ENCODE measurements at regions not wholly inside any gene's neighbourhood (a gene's known extent, or its start where the extent isn't known, plus 50 kb on each side); places are given as distances from the start of the nearest gene placed in this dataset.

- Histone ChIP-seq H3K4me3 (ENCODE audit: low read length in 2 of 2) (no peak overlapping the region), H3K4me1 (ENCODE audit: control insufficient read depth in 2 of 2, insufficient read depth in 2 of 2, low read length in 2 of 2) (no peaks in the 10 kb centered on the region), H3K36me3 (ENCODE audit: control insufficient read depth in 2 of 2, insufficient read depth in 2 of 2, low read length in 1 of 2) (no peaks in the 10 kb centered on the region), H3K27ac (ENCODE audit: low read depth in 1 of 2, low read length in 1 of 2) (no peak overlapping the region), H3K9me3 (ENCODE audit: control insufficient read depth in 2 of 2, insufficient read depth in 1 of 2, low read length in 1 of 2) (no peaks in the 10 kb centered on the region), H3K27me3 (ENCODE audit: control insufficient read depth in 2 of 2, insufficient read depth in 1 of 2, low read length in 1 of 2) (no peaks in the 10 kb centered on the region)
- DNase-seq (ENCODE audit: low read depth in 6 of 9, low spot score in 9 of 9) = no peak
- 81% methylated on average over 2 of the region's 2 CpGs for WGBS
These were observed 583.5 kb upstream of the FAT1 start for GRCh38 chr4:187307131-187307530.

DNA sequence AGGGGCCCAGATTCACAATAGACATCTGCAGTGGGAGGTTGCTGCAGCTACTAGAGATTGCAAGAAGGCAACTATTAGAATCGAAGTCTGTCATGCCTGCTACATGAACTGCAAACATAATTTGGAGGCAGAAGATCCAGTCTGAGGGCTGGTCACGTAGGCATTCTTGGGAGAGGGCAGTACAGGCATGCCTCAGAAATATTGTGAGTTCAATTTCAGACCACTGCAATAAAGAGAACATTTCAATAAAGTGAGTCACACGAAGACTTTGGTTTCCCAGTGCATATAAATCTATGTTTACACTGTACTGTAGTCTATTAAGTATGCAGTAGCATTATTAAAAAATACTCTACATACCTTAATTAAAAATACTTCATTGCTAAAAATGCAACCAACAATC, 585.8 kb upstream of the FAT1 start:
- WGBS = 80% methylated on average over 3 of the region's 3 CpGs
- no peaks in the 10 kb centered on the region for H3K4me1 ChIP-seq (ENCODE audit: control insufficient read depth in 2 of 2, insufficient read depth in 2 of 2, low read length in 2 of 2)

DNA sequence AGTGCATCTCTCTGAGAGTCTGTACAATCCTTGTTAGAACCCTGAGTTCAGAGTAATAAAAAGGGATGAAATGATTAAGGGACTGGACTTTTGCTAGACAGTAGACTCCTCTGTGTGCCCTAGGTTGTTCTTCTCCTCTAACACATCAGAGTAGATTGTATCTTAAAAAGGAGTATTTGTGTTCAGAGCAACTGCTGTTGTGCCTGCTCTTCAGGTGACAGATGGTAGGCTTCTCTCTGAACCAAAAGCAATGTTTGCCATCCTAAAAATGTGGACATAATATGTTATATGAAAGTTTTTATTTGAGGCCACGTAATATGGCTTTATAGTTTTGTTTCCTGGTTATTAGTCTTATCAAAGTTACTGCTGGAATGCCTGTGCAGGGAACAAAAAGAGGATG, 588.6 kb upstream of the FAT1 start:
- no peak for DNase-seq (ENCODE audit: low read depth in 6 of 9, low spot score in 9 of 9)
- Histone ChIP-seq H3K4me3 (ENCODE audit: low read length in 2 of 2) (no peak overlapping the region), H3K9me3 (ENCODE audit: control insufficient read depth in 2 of 2, insufficient read depth in 1 of 2, low read length in 1 of 2) (no peaks in the 10 kb centered on the region), H3K36me3 (ENCODE audit: control insufficient read depth in 2 of 2, insufficient read depth in 2 of 2, low read length in 1 of 2) (no peaks in the 10 kb centered on the region), H3K27me3 (ENCODE audit: control insufficient read depth in 2 of 2, insufficient read depth in 1 of 2, low read length in 1 of 2) (no peaks in the 10 kb centered on the region), H3K4me1 (ENCODE audit: control insufficient read depth in 2 of 2, insufficient read depth in 2 of 2, low read length in 2 of 2) (no peaks in the 10 kb centered on the region), H3K27ac (ENCODE audit: low read depth in 1 of 2, low read length in 1 of 2) (no peak overlapping the region)
- WGBS = 78% methylated on average over 1 of the region's 1 CpG

More for the DNA sequence above, 585.8 kb upstream of the FAT1 start:
- no peaks in the 10 kb centered on the region for H3K36me3 ChIP-seq (ENCODE audit: control insufficient read depth in 2 of 2, insufficient read depth in 2 of 2, low read length in 1 of 2)
- DNase-seq (ENCODE audit: low read depth in 6 of 9, low spot score in 9 of 9) = no peak
- no peak overlapping the region for H3K27ac ChIP-seq (ENCODE audit: low read depth in 1 of 2, low read length in 1 of 2)
- H3K9me3 ChIP-seq (ENCODE audit: control insufficient read depth in 2 of 2, insufficient read depth in 1 of 2, low read length in 1 of 2) = no peaks in the 10 kb centered on the region
- H3K4me3 ChIP-seq (ENCODE audit: low read length in 2 of 2) = no peak overlapping the region
- H3K27me3 ChIP-seq (ENCODE audit: control insufficient read depth in 2 of 2, insufficient read depth in 1 of 2, low read length in 1 of 2) = no peaks in the 10 kb centered on the region

DNA sequence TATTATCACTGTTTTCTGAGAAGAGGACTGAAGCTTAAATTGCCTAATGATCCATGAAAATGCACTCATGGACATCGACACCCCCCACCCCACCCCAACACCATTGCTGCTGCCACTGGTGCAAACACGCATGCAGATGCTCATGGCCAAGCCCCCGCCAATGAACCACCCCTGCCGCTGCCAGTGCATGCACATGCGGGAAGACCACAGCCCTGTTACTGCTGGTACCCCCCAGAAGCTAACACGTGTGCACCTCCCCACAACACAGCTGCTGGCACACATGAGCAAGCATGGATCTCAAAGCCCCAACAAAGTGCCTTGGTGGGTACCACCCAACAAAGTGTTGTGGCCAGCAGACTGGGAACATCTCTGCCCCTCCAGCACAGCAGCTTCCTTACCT, 594.1 kb upstream of the FAT1 start:
- Histone ChIP-seq H3K27me3 (ENCODE audit: control insufficient read depth in 2 of 2, insufficient read depth in 1 of 2, low read length in 1 of 2) (no peaks in the 10 kb centered on the region), H3K4me3 (ENCODE audit: low read length in 2 of 2) (no peak overlapping the region), H3K9me3 (ENCODE audit: control insufficient read depth in 2 of 2, insufficient read depth in 1 of 2, low read length in 1 of 2) (peaks cover 2 to 6% of the 10 kb centered on the region in 2 donors), H3K27ac (ENCODE audit: low read depth in 1 of 2, low read length in 1 of 2) (no peak overlapping the region), H3K36me3 (ENCODE audit: control insufficient read depth in 2 of 2, insufficient read depth in 2 of 2, low read length in 1 of 2) (no peaks in the 10 kb centered on the region), H3K4me1 (ENCODE audit: control insufficient read depth in 2 of 2, insufficient read depth in 2 of 2, low read length in 2 of 2) (no peaks in the 10 kb centered on the region)
- DNase-seq (ENCODE audit: low read depth in 6 of 9, low spot score in 9 of 9) = no peak
- WGBS = 94% methylated on average over 6 of the region's 6 CpGs

- Histone ChIP-seq H3K9me3 (ENCODE audit: control insufficient read depth in 2 of 2, insufficient read depth in 1 of 2, low read length in 1 of 2) (peaks cover 2 to 6% of the 10 kb centered on the region in 2 donors), H3K27ac (ENCODE audit: low read depth in 1 of 2, low read length in 1 of 2) (no peak overlapping the region), H3K27me3 (ENCODE audit: control insufficient read depth in 2 of 2, insufficient read depth in 1 of 2, low read length in 1 of 2) (no peaks in the 10 kb centered on the region), H3K36me3 (ENCODE audit: control insufficient read depth in 2 of 2, insufficient read depth in 2 of 2, low read length in 1 of 2) (no peaks in the 10 kb centered on the region), H3K4me1 (ENCODE audit: control insufficient read depth in 2 of 2, insufficient read depth in 2 of 2, low read length in 2 of 2) (no peaks in the 10 kb centered on the region), H3K4me3 (ENCODE audit: low read length in 2 of 2) (no peak overlapping the region)
- DNase-seq (ENCODE audit: low read depth in 6 of 9, low spot score in 9 of 9) = no peak
- 80% methylated on average over 2 of the region's 2 CpGs for WGBS
These were observed 598.1 kb upstream of the FAT1 start for GRCh38 chr4:187321711-187322110.

DNA sequence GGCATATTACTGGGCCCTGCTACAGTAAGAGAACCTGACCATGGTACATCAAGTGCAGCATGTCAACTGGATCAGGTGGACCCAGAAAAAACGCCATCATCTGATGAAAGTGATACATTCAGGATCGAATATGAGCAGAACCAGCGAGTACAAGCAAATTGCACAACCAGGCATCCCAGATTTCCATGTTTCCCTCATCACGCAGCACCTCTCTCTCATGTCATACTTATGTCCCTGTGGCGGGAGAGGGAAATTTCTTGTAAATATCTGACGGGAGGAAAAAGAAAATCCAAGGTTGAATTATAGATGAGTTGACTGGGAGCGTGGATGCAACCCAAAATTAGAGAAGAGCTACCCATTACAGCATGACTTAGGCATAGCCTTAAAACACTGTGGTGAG, 608.5 kb upstream of the FAT1 start:
- Histone ChIP-seq H3K9me3 (ENCODE audit: control insufficient read depth in 2 of 2, insufficient read depth in 1 of 2, low read length in 1 of 2) (peaks cover 0 to 11% of the 10 kb centered on the region in 2 donors), H3K27ac (ENCODE audit: low read depth in 1 of 2, low read length in 1 of 2) (no peak overlapping the region), H3K27me3 (ENCODE audit: control insufficient read depth in 2 of 2, insufficient read depth in 1 of 2, low read length in 1 of 2) (no peaks in the 10 kb centered on the region), H3K4me1 (ENCODE audit: control insufficient read depth in 2 of 2, insufficient read depth in 2 of 2, low read length in 2 of 2) (no peaks in the 10 kb centered on the region), H3K4me3 (ENCODE audit: low read length in 2 of 2) (no peak overlapping the region), H3K36me3 (ENCODE audit: control insufficient read depth in 2 of 2, insufficient read depth in 2 of 2, low read length in 1 of 2) (no peaks in the 10 kb centered on the region)
- no peak for DNase-seq (ENCODE audit: low read depth in 6 of 9, low spot score in 9 of 9)
- 91% methylated on average over 7 of the region's 7 CpGs for WGBS

DNA sequence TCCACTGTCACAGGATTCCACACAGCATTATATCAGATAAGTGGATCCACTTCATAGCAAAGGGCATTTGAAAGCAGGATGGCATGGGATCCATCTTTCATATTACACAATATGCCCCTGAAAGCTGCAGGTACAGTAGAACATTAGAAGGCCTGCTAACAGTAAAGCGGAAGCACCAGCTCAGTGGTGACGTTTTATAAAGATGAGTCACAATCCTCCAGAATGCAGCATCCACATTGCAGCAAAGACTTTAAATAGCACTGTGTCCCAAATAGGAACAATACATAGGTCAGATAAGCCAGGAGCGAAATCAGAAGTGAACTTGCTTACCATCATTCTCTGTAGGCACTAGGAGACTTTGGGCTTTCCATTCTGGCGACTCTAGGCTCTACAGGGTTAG, 609.5 kb upstream of the FAT1 start:
- no peak for DNase-seq (ENCODE audit: low read depth in 6 of 9, low spot score in 9 of 9)
- H3K27me3 ChIP-seq (ENCODE audit: control insufficient read depth in 2 of 2, insufficient read depth in 1 of 2, low read length in 1 of 2) = no peaks in the 10 kb centered on the region
- no peak overlapping the region for H3K4me3 ChIP-seq (ENCODE audit: low read length in 2 of 2)
- 93% methylated on average over 4 of the region's 4 CpGs for WGBS
- no peaks in the 10 kb centered on the region for H3K36me3 ChIP-seq (ENCODE audit: control insufficient read depth in 2 of 2, insufficient read depth in 2 of 2, low read length in 1 of 2)
- H3K4me1 ChIP-seq (ENCODE audit: control insufficient read depth in 2 of 2, insufficient read depth in 2 of 2, low read length in 2 of 2) = no peaks in the 10 kb centered on the region
- H3K27ac ChIP-seq (ENCODE audit: low read depth in 1 of 2, low read length in 1 of 2) = no peak overlapping the region
- peaks cover 0 to 15% of the 10 kb centered on the region in 2 donors for H3K9me3 ChIP-seq (ENCODE audit: control insufficient read depth in 2 of 2, insufficient read depth in 1 of 2, low read length in 1 of 2)

DNA sequence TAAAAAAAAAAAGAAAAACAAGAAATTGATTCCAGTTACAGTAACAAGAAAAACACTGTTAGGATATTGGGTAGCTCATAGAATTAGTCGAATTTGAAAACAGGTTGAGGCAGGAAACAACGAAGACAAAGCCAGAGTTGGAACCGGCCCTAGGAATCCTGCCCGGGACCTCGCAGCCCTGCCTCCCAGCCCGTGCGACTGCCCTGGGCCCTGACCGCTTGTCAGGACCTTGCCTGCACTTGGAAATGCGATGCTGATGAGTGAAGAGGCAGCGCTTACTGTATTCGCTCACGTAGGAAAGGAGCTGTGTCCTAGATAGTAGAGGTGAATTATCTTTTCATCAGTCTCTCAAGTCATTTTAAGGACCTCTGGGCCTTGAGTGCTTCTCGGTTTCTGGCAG, 611.7 kb upstream of the FAT1 start:
- DNase-seq (ENCODE audit: low read depth in 6 of 9, low spot score in 9 of 9) = no peak
- 96% methylated on average over 13 of the region's 13 CpGs for WGBS
- peaks cover 0 to 15% of the 10 kb centered on the region in 2 donors for H3K9me3 ChIP-seq (ENCODE audit: control insufficient read depth in 2 of 2, insufficient read depth in 1 of 2, low read length in 1 of 2)
- H3K4me1 ChIP-seq (ENCODE audit: control insufficient read depth in 2 of 2, insufficient read depth in 2 of 2, low read length in 2 of 2) = no peaks in the 10 kb centered on the region
- no peak overlapping the region for H3K4me3 ChIP-seq (ENCODE audit: low read length in 2 of 2)
- no peaks in the 10 kb centered on the region for H3K27me3 ChIP-seq (ENCODE audit: control insufficient read depth in 2 of 2, insufficient read depth in 1 of 2, low read length in 1 of 2)
- no peak overlapping the region for H3K27ac ChIP-seq (ENCODE audit: low read depth in 1 of 2, low read length in 1 of 2)
- no peaks in the 10 kb centered on the region for H3K36me3 ChIP-seq (ENCODE audit: control insufficient read depth in 2 of 2, insufficient read depth in 2 of 2, low read length in 1 of 2)

GRCh38 chr4:187354740-187355139, 631.1 kb upstream of the FAT1 start:
- no peaks in the 10 kb centered on the region for H3K27me3 ChIP-seq (ENCODE audit: control insufficient read depth in 2 of 2, insufficient read depth in 1 of 2, low read length in 1 of 2)
- 70% methylated on average over 3 of the region's 3 CpGs for WGBS
- DNase-seq (ENCODE audit: low read depth in 6 of 9, low spot score in 9 of 9) = no peak
- H3K36me3 ChIP-seq (ENCODE audit: control insufficient read depth in 2 of 2, insufficient read depth in 2 of 2, low read length in 1 of 2) = no peaks in the 10 kb centered on the region
- no peaks in the 10 kb centered on the region for H3K4me1 ChIP-seq (ENCODE audit: control insufficient read depth in 2 of 2, insufficient read depth in 2 of 2, low read length in 2 of 2)
- H3K27ac ChIP-seq (ENCODE audit: low read depth in 1 of 2, low read length in 1 of 2) = no peak overlapping the region
- no peak overlapping the region for H3K4me3 ChIP-seq (ENCODE audit: low read length in 2 of 2)
- H3K9me3 ChIP-seq (ENCODE audit: control insufficient read depth in 2 of 2, insufficient read depth in 1 of 2, low read length in 1 of 2) = peaks cover 0 to 7% of the 10 kb centered on the region in 2 donors

- Histone ChIP-seq H3K27me3 (ENCODE audit: control insufficient read depth in 2 of 2, insufficient read depth in 1 of 2, low read length in 1 of 2) (no peaks in the 10 kb centered on the region), H3K9me3 (ENCODE audit: control insufficient read depth in 2 of 2, insufficient read depth in 1 of 2, low read length in 1 of 2) (peaks cover 0 to 4% of the 10 kb centered on the region in 2 donors), H3K27ac (ENCODE audit: low read depth in 1 of 2, low read length in 1 of 2) (no peak overlapping the region), H3K4me3 (ENCODE audit: low read length in 2 of 2) (no peak overlapping the region), H3K36me3 (ENCODE audit: control insufficient read depth in 2 of 2, insufficient read depth in 2 of 2, low read length in 1 of 2) (no peaks in the 10 kb centered on the region), H3K4me1 (ENCODE audit: control insufficient read depth in 2 of 2, insufficient read depth in 2 of 2, low read length in 2 of 2) (no peaks in the 10 kb centered on the region)
- WGBS = 92% methylated on average over 1 of the region's 1 CpG
- no peak for DNase-seq (ENCODE audit: low read depth in 6 of 9, low spot score in 9 of 9)
These were observed 633.5 kb upstream of the FAT1 start for GRCh38 chr4:187357045-187357643.

All from thymus (tissue), 11 donors.